HFF-Myc (cell line): ENCODE measurements at regions not wholly inside any gene's neighbourhood (a gene's known extent, or its start where the extent isn't known, plus 50 kb on each side); places are given as distances from the start of the nearest gene placed in this dataset.

Experiments used
- DNase-seq: peaks from one replicate; pipeline ENCODE4 v3.0.0-alpha.2; 2011; ENCODE audit warnings: low read depth; ENCODE audit errors: extremely low read depth
- H3K4me3 ChIP-seq: replicated peaks from 2 replicates; pipeline ENCODE4 v1.5.1; 2011; ENCODE audit warnings: low read depth, mild to moderate bottlenecking, control low read depth, low read length
- CTCF ChIP-seq: IDR thresholded peaks from 2 replicates; pipeline ENCODE4 v1.5.1; 2012; ENCODE audit warnings: mild to moderate bottlenecking, low read depth, low read length, control low read depth; ENCODE audit errors: missing control alignments

DNA sequence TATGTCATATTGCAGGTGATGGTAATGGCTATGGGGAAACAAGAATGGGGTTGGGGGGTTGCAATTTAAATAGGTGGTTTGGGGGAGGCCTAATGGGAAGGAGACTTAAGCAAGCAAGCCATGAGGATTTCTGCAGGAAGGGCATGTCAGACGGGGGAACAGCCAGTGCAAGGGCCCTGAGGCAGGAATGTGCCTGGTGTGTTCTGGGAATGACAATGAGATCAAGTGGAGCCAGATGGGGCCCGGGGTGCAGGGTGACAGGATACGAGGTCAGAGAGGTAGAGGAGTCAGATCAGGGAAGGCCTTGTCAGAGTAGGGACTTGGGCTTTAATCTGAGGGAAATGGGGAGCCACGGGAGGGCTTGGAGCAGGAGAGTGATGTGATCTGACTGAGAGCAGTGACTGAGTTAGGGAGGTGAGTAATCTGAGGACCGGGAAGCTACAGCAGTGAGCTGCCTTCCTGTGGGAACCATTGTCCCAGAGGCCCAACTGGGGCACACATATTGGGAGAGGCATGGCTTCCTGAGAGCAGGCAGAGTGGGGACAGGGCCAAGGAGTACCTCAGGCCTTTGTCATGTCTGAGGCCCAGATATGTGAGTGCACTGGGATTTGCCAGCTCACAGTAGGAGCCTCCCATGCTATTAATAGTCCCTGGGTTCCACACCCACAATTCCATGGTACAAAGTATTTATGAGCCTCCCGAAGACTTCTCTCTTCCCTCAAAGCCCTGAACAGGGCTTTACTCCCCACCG is 139.8 kb downstream of the BCOR start:
- no peak for TF ChIP-seq CTCF
- no peak overlapping the region for H3K4me3 ChIP-seq
- DNase-seq, result no peak

GRCh38 chrX:39958850-39959249 is 138.9 kb downstream of the BCOR start:
- DNase-seq, result no peak
- TF ChIP-seq CTCF, result no peak
- H3K4me3 ChIP-seq, result no peak overlapping the region

DNA sequence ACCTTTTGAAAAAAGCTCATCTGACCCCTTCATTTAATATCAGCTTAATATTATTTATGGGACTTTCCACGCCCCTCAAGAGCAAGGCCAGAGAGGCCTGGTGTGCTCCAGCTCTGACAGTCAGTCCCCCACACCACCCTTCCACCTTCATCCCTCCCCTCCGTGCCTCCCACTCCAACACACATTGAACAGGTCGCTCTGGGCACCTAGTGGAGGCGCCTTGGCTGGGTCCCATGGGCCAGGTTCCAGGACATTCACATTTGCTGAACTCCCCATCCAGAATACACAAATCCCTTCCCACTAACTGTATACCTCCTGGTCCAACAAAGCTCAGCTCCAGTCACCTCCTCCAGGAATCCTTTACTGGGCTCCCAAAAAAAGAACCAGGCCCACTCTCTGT is 137.5 kb downstream of the BCOR start:
- DNase-seq, result no peak
- H3K4me3 ChIP-seq, result no peak overlapping the region
- TF ChIP-seq CTCF, result no peak

DNA sequence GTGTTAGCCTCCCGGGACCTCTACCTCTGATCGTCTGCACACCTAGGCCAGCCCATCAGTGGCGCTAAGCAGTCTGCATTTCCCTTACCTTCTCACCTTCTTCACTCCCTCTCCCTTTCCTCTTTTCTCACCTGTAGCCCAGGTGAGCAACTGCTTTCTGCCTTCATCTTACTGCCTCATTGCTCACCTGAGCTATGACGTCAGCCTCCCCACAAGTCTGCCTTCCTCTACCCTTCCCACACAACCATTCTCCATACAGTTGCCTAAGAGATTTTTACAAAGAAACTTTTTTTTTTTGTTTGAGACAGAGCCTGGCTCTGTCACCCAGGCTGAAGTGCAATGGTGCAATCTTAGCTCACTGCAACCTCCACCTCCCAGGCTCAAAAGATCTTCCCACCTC is 136.3 kb downstream of the BCOR start:
- TF ChIP-seq CTCF, result no peak
- H3K4me3 ChIP-seq, result no peak overlapping the region
- DNase-seq, result no peak

DNA sequence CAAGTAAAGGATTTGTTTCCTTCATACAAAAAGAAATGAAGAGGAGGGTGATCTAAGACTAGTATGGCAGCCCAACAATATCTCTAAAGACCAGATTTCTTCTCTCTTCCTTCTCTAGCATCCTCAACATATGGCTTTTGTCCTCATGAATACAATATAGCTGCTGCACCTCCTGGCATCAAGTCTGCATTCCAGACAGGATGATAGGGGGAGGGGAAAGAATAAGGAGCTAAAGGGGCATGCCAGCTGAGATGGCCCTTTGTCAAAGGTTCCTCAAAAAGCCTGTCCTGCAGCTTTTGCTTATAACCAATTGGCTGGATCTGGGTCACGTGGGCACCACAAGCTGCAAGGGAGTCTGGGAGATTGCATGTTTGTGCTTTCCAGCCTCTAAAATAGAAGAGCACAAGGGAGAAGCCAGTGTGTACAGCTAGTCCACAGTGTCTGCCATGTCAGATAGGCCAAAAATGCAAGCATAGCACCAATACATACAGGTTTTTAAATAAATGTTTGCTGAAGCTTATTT is 132.6 kb downstream of the BCOR start:
- TF ChIP-seq CTCF, result no peak
- H3K4me3 ChIP-seq, result no peak overlapping the region
- no peak for DNase-seq

DNA sequence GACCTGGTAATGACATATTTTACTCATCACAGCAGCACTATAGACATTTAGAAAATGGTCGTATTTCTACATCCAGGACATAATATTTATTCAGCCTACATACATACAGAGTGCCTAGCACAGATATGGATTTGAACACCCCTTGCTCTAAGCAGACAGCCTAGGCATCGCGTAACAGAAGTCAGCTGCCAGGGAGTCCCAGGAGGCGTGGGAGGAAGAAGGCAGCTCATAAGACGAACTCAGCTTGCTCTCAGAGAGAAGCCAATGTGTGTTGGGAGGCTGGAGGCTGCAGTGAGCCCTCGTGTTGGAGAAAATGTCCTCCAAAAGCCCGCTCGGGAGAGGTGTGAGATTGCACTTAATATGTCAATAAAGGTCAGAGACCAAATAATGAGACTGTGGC is 131.6 kb downstream of the BCOR start:
- TF ChIP-seq CTCF, result no peak
- no peak for DNase-seq
- H3K4me3 ChIP-seq, result no peak overlapping the region

GRCh38 chrX:39967348-39967747 is 130.4 kb downstream of the BCOR start:
- DNase-seq, result no peak
- H3K4me3 ChIP-seq, result no peak overlapping the region
- no peak for TF ChIP-seq CTCF
